GM10266 (cell line): ENCODE measurements at regions not wholly inside any gene's neighbourhood (a gene's known extent, or its start where the extent isn't known, plus 50 kb on each side); places are given as distances from the start of the nearest gene placed in this dataset.

Experiments
- DNase-seq: peaks from one replicate; pipeline ENCODE4 v3.0.0; 2012; ENCODE audit errors: extremely low spot score
- TF ChIP-seq, protein P1 (sequence below): IDR thresholded peaks from 2 replicates; pipeline ENCODE4 v1.5.1; 2012; ENCODE audit warnings: mild to moderate bottlenecking, low read depth; ENCODE audit not compliant: control insufficient read depth, insufficient read depth; ENCODE audit errors: missing control alignments

DNA sequence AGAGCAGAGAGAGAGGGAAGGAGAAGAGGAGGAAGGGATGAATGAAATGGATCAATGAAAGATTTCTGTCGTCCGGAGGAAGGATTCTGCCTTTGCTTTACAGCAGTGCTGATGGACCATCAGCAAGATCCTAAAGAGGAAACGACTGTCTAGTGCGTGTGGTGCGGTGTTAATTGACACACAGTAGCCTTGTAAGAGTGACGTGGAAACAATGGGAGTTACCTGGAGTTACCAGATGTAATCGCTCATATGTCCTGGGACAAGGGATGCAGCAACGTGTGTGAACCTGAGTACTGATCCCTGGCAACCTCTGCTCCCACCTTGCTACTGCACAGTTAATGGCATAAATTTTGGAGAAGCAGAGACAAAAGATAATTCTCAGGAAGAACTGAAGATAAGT, 62.6 kb upstream of the TPRG1 start:
- DNase-seq: no peak
- TF ChIP-seq, protein P1, sequence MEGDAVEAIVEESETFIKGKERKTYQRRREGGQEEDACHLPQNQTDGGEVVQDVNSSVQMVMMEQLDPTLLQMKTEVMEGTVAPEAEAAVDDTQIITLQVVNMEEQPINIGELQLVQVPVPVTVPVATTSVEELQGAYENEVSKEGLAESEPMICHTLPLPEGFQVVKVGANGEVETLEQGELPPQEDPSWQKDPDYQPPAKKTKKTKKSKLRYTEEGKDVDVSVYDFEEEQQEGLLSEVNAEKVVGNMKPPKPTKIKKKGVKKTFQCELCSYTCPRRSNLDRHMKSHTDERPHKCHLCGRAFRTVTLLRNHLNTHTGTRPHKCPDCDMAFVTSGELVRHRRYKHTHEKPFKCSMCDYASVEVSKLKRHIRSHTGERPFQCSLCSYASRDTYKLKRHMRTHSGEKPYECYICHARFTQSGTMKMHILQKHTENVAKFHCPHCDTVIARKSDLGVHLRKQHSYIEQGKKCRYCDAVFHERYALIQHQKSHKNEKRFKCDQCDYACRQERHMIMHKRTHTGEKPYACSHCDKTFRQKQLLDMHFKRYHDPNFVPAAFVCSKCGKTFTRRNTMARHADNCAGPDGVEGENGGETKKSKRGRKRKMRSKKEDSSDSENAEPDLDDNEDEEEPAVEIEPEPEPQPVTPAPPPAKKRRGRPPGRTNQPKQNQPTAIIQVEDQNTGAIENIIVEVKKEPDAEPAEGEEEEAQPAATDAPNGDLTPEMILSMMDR: no peak

DNA sequence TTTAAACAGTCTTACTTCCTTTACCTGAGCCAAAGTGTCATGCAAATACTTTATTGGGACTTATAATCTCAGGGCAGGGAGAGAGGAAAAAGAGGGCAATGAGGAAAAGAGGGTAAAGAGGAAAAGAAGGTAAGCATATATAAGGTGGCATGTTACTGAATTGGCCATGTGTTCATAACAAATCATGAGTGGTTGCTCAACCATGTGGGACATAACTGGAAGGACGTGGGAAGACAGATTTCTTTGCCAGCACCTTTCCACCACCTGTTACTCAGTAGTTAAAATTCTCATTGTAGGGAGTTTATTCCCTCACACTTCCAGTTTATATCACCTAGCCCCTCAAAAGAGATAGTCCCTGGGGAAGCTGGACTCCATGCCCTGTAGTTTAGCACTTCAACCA, 54.7 kb upstream of the TPRG1 start:
- TF ChIP-seq, protein P1: no peak
- no peak for DNase-seq

DNA sequence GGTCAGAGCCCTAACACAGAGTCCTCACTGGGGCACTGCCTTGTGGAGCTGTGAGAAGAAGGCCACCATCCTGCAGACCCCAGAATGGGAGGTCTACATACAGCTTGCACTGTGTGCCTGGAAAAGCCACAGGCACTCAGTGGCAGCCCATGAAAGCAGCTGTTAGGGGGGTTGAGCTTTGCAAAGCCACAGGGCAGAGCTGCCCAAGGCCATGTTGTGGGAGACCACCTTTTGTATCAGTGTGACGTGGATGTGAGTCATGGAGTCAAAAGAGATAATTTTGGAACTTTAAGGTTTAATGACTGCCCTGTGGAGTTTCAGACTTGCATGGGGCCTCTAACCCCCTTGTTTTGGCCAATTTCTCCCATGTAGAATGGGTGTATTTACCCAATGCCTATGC, 52.9 kb upstream of the TPRG1 start:
- DNase-seq: no peak
- TF ChIP-seq, protein P1: no peak

DNA sequence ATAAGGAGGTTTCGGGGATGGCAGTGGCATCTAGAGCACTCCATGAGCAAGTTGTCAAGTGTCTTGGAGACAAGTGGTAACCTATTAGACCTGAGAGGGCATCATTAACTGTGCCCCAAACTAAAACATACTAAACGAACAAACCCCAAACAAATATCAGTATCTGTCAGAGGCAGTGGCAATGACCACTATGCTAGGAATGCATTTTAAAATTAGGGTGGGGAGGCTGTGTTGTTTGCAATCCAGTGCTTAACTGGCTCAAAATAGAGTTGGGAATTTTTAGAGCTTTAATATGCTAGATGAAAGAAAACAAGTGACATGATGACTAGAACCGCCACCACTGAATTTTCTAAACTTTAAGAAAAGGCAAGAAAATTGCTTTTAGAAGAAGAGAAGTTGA, 51.8 kb upstream of the TPRG1 start:
- TF ChIP-seq, protein P1: no peak
- DNase-seq: no peak

DNA sequence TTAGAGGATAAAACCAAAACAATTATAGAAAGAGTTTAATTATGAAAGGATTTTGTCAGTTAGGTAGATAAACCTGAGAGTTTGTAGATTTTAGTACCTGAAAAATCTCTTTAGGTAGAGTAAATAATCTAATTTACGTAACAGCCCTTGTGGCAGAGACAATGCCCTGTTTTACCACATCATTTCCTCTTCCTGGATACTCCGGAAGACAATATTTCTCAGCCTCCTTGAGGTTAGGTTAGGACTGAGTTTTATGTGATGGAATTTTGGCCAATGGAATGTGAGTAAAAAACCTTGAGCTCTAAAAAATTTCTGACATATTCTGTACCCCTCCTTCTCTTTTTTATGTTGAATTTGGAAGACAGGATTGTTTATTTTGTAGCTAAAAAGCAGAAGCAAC, 50.7 kb upstream of the TPRG1 start:
- DNase-seq: no peak
- TF ChIP-seq, protein P1: no peak
